HCT116 (cell line): ENCODE measurements at regions not wholly inside any gene's neighbourhood (a gene's known extent, or its start where the extent isn't known, plus 50 kb on each side); places are given as distances from the start of the nearest gene placed in this dataset.

ENCODE experiments used
- EZH2 ChIP-seq: fragments of 200-600 bp; sonication (generic); IDR thresholded peaks from 2 replicates; pipeline ENCODE4 v1.6.1; 2017; ENCODE audit warnings: antibody characterized with exemption, mixed run types
- EZH2phosphoT487 ChIP-seq: fragments of 200-600 bp; IDR thresholded peaks from 2 replicates; pipeline ENCODE4 v1.6.1; 2018; ENCODE audit warnings: antibody characterized with exemption, borderline replicate concordance
- POLR2A ChIP-seq: IDR thresholded peaks from 2 replicates; pipeline ENCODE4 v1.7.0; 2011; ENCODE audit warnings: borderline replicate concordance; ENCODE audit not compliant: insufficient read depth, insufficient read length; ENCODE audit errors: extremely low read depth
- ZFX ChIP-seq: fragments of 450-650 bp; IDR thresholded peaks from 2 replicates; pipeline ENCODE4 v1.6.1; 2017
- TF ChIP-seq, protein P1 (sequence below), 3 experiments: fragments of 200-600 bp in 1 of 3; sonication (generic) in 1 of 3; IDR thresholded peaks in 2 of 3; conservative IDR thresholded peaks in 1 of 3; 2 replicates each; pipeline ENCODE4 v1.5.1; 2012 to 2017; ENCODE audit warnings: low read depth in 2 of 3, low read length in 2 of 3, antibody characterized with exemption in 1 of 3, borderline replicate concordance in 1 of 3, control low read depth in 1 of 3, mild to moderate bottlenecking in 1 of 3, mixed read lengths in 1 of 3, mixed run types in 1 of 3, moderate library complexity in 1 of 3; ENCODE audit not compliant: insufficient read depth in 1 of 3
- TF ChIP-seq, protein P2 (sequence below): IDR thresholded peaks from 2 replicates; pipeline ENCODE4 v1.6.1; 2012; ENCODE audit warnings: low read depth
- TF ChIP-seq, protein P3 (sequence below): IDR thresholded peaks from 2 replicates; pipeline ENCODE4 v1.6.1; 2012

GRCh38 chr16:47980212-47980611, 175.6 kb downstream of the ABCC12 start:
- TF ChIP-seq, protein P1, sequence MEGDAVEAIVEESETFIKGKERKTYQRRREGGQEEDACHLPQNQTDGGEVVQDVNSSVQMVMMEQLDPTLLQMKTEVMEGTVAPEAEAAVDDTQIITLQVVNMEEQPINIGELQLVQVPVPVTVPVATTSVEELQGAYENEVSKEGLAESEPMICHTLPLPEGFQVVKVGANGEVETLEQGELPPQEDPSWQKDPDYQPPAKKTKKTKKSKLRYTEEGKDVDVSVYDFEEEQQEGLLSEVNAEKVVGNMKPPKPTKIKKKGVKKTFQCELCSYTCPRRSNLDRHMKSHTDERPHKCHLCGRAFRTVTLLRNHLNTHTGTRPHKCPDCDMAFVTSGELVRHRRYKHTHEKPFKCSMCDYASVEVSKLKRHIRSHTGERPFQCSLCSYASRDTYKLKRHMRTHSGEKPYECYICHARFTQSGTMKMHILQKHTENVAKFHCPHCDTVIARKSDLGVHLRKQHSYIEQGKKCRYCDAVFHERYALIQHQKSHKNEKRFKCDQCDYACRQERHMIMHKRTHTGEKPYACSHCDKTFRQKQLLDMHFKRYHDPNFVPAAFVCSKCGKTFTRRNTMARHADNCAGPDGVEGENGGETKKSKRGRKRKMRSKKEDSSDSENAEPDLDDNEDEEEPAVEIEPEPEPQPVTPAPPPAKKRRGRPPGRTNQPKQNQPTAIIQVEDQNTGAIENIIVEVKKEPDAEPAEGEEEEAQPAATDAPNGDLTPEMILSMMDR (IDR thresholded peaks at IDR 0.05 in 2 of 3, conservative IDR thresholded peaks at IDR 0.05 in 1 of 3; ENCODE audit: borderline replicate concordance in 1 of 3, insufficient read depth in 1 of 3, low read depth in 2 of 3, low read length in 2 of 3), result no peak
- no peak for TF ChIP-seq EZH2phosphoT487
- no peak for TF ChIP-seq POLR2A
- TF ChIP-seq EZH2, result no peak
- TF ChIP-seq, protein P2, sequence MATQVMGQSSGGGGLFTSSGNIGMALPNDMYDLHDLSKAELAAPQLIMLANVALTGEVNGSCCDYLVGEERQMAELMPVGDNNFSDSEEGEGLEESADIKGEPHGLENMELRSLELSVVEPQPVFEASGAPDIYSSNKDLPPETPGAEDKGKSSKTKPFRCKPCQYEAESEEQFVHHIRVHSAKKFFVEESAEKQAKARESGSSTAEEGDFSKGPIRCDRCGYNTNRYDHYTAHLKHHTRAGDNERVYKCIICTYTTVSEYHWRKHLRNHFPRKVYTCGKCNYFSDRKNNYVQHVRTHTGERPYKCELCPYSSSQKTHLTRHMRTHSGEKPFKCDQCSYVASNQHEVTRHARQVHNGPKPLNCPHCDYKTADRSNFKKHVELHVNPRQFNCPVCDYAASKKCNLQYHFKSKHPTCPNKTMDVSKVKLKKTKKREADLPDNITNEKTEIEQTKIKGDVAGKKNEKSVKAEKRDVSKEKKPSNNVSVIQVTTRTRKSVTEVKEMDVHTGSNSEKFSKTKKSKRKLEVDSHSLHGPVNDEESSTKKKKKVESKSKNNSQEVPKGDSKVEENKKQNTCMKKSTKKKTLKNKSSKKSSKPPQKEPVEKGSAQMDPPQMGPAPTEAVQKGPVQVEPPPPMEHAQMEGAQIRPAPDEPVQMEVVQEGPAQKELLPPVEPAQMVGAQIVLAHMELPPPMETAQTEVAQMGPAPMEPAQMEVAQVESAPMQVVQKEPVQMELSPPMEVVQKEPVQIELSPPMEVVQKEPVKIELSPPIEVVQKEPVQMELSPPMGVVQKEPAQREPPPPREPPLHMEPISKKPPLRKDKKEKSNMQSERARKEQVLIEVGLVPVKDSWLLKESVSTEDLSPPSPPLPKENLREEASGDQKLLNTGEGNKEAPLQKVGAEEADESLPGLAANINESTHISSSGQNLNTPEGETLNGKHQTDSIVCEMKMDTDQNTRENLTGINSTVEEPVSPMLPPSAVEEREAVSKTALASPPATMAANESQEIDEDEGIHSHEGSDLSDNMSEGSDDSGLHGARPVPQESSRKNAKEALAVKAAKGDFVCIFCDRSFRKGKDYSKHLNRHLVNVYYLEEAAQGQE, result no peak
- TF ChIP-seq, protein P3, sequence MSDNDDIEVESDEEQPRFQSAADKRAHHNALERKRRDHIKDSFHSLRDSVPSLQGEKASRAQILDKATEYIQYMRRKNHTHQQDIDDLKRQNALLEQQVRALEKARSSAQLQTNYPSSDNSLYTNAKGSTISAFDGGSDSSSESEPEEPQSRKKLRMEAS, result no peak
- TF ChIP-seq ZFX, result no peak
